Kidney epithelial cell (primary cell): ENCODE measurements at regions not wholly inside any gene's neighbourhood (a gene's known extent, or its start where the extent isn't known, plus 50 kb on each side); places are given as distances from the start of the nearest gene placed in this dataset.

ENCODE experiments used
- DNase-seq: peaks from one replicate; pipeline ENCODE4 v3.0.0-alpha.2; 2010; ENCODE audit warnings: low read depth
- H3K27me3 ChIP-seq: 2 replicates; pipeline ENCODE4 v1.6.0; 2011; ENCODE audit warnings: low read length; ENCODE audit not compliant: control insufficient read depth, insufficient read depth
- H3K36me3 ChIP-seq: 2 replicates; pipeline ENCODE4 v1.5.1; 2011; ENCODE audit warnings: low read length; ENCODE audit not compliant: control insufficient read depth, insufficient read depth
- H3K4me3 ChIP-seq: 2 replicates; pipeline ENCODE4 v1.5.1; 2011; ENCODE audit warnings: low read depth, mild to moderate bottlenecking, control low read depth, low read length
- TF ChIP-seq, protein P1 (sequence below): IDR thresholded peaks from 2 replicates; pipeline ENCODE4 v1.5.1; 2011; ENCODE audit warnings: mild to moderate bottlenecking, moderate library complexity, low read length, control low read depth, inconsistent platforms; ENCODE audit not compliant: insufficient read depth, poor library complexity, severe bottlenecking

DNA sequence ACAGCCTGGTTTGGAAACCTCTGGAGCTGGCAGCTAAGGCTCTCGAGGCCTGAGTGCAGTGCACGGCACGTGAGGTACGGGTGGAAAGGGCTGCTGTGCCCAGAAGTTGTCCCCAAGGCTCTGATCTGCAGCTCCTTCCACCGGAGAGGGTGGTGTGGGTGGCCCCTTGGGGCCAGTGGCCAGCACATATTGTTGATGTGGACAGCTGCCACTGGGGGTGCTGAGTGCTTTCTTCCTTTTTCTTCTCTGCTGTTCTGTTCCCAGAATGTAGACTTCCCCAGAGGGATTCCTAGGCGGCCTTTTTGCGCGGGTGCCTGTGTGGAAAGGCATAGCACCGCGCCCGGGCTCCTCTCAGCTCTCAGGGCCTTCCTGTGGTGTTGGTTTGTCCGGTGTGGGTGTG is 1476.5 kb downstream of the TBC1D22A start:
- H3K36me3 ChIP-seq: no peaks in the 10 kb centered on the region
- TF ChIP-seq, protein P1, sequence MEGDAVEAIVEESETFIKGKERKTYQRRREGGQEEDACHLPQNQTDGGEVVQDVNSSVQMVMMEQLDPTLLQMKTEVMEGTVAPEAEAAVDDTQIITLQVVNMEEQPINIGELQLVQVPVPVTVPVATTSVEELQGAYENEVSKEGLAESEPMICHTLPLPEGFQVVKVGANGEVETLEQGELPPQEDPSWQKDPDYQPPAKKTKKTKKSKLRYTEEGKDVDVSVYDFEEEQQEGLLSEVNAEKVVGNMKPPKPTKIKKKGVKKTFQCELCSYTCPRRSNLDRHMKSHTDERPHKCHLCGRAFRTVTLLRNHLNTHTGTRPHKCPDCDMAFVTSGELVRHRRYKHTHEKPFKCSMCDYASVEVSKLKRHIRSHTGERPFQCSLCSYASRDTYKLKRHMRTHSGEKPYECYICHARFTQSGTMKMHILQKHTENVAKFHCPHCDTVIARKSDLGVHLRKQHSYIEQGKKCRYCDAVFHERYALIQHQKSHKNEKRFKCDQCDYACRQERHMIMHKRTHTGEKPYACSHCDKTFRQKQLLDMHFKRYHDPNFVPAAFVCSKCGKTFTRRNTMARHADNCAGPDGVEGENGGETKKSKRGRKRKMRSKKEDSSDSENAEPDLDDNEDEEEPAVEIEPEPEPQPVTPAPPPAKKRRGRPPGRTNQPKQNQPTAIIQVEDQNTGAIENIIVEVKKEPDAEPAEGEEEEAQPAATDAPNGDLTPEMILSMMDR: no peak
- H3K4me3 ChIP-seq: no peak overlapping the region
- H3K27me3 ChIP-seq: no peaks in the 10 kb centered on the region
- DNase-seq: no peak

DNA sequence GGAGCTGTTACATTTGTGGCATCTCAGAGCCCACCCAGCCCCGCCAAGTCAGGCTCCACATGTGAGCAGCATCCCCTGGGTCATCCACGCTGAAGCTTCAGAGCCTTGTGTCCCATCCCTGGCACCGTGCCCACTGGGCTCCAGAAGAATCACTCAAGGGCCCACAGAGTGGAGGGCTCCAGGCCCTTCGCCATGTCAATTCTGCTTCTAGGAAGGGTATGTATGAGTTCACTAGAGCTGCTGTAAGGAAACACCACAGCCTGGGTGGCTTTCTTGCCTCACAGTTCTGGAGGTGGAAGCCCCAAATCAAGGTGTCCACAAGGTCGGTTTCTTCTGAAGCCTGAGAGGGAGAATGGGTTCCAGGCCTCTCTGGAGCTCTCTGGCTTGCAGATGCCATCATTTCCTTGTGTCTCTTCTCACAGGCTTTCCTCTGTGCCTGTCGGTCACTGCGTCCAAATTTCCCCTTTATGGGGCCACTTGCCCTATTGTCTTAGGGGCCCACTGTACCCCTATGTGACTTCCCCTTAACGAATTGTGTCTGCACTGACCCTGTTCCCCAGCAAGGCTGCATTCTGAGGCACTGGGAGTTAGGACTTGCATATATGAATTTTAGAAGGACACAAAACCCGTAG is 1476.0 kb downstream of the TBC1D22A start:
- TF ChIP-seq, protein P1: no peak
- H3K4me3 ChIP-seq: no peak overlapping the region
- H3K27me3 ChIP-seq: no peaks in the 10 kb centered on the region
- no peaks in the 10 kb centered on the region for H3K36me3 ChIP-seq
- DNase-seq: no peak

DNA sequence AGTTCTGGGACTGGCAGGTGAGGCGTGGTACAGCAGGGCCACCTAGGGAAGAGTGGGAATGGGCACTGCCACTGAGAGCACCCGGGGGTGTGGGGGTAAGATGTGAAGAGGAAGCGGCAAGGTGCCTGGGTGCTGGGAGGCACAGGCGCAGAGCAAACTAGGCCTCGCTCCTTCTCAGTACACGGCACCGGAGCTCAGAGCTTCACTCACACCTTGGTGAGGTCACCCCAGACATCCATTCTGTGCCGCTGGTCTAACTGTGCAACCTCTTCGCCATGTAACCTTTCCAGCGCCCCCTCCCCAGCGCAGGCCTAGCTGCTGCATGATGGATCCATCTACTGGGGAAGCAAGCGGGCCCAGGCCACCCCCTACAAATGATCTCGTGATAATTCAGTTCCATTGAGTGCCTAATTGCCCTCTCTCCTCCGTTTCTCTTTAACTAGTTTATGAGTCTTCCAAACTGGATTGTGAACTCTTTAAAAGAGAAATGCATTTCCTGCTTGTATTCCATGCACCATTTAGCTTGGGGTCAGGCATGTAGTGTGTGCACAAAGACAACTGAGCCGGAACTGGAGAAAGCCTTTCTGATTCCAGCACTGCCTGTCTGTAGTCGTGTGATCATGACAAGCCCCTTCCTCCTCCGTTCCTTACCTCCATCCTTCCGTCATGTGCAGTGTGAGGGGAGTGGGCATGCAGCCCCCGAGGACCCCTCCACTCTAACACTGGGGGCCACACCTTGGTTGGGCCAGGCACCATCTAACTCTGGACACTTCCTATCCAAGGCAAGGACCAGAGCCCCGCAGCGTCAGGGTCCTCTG is 1475.2 kb downstream of the TBC1D22A start:
- H3K27me3 ChIP-seq: no peaks in the 10 kb centered on the region
- H3K4me3 ChIP-seq: no peak overlapping the region
- DNase-seq: no peak
- no peaks in the 10 kb centered on the region for H3K36me3 ChIP-seq
- TF ChIP-seq, protein P1: no peak

DNA sequence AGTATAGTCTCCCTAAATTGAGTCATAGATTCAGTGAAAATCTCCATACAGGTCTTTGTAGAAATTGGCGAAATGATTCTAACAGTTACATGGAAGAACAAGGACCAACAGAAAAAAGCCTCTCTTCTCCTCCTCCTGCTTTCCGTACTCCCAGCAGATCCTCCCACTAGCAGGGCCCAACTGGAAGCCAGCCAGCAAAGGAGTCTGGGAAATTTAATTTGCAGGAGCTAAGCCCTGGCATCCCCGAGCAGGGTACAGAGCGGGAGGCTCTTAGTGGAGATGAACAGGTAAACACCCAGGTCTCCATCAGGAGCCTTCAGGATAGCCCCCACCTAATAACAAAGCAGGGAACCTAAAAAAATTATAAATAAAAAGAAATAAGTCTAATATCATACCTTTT is 1473.8 kb downstream of the TBC1D22A start:
- DNase-seq: no peak

DNA sequence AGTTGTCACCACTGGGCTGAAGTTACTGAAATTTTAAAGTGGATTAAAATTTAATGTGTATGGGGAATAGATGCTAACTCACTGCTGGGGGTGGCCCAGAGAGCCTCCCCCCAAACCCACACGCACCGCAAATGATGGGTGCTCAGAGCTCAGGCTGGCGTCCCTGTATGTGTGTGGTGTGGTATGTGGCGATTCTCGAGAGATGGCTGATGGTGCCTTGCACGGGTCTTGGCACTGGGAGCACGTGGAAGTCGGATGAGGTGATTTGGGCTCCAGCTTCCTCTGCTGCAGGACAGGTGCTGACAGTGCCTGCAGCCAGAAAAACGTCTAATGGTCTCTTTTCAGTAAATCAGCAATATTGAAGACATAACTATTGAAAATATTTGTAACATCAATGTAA is 1473.3 kb downstream of the TBC1D22A start:
- TF ChIP-seq, protein P1: no peak
- Histone ChIP-seq H3K27me3 (no peaks in the 10 kb centered on the region), H3K4me3 (no peak overlapping the region), H3K36me3 (no peaks in the 10 kb centered on the region)
- no peak for DNase-seq

More for the DNA sequence above, 1473.8 kb downstream of the TBC1D22A start:
- no peak overlapping the region for H3K4me3 ChIP-seq
- no peaks in the 10 kb centered on the region for H3K36me3 ChIP-seq
- H3K27me3 ChIP-seq: no peaks in the 10 kb centered on the region
- TF ChIP-seq, protein P1: no peak
